HEK293 (cell line): ENCODE measurements at regions not wholly inside any gene's neighbourhood (a gene's known extent, or its start where the extent isn't known, plus 50 kb on each side); places are given as distances from the start of the nearest gene placed in this dataset.

Experiments
- CTCF ChIA-PET: fragments of 350-600 bp; formaldehyde crosslinking; extraction: SDS; loops from one replicate; lab custom pipeline; 2021; ENCODE audit warnings: antibody characterized with exemption; lab: Yijun Ruan, JAX
- POLR2A ChIA-PET: fragments of 300-600 bp; formaldehyde crosslinking; extraction: SDS; loops from one replicate; lab custom pipeline; 2020; ENCODE audit warnings: antibody characterized with exemption, inconsistent platforms; lab: Yijun Ruan, JAX
- H3K27ac ChIP-seq: fragments of 200-500 bp; sonication (Bioruptor generic); 2 replicates; pipeline ENCODE4 v1.5.1; 2014; ENCODE audit warnings: low read depth, low read length, control low read depth, inconsistent platforms; ENCODE audit errors: extremely low read depth
- H3K36me3 ChIP-seq, 2 experiments: fragments of 200-500 bp in 1 of 2; sonication (Bioruptor generic) in 1 of 2; 1 replicate in 1 of 2; 2 replicates in 1 of 2; pipeline ENCODE4 v1.5.1; 2014 to 2017; ENCODE audit warnings: inconsistent platforms in 2 of 2, low read length in 2 of 2; ENCODE audit not compliant: control insufficient read depth in 2 of 2, insufficient read depth in 1 of 2
- H3K4me1 ChIP-seq: fragments of 200-500 bp; sonication (Bioruptor generic); 2 replicates; pipeline ENCODE4 v1.5.1; 2014; ENCODE audit warnings: mild to moderate bottlenecking, low read length, inconsistent platforms; ENCODE audit not compliant: control insufficient read depth, insufficient read depth
- H3K4me3 ChIP-seq: 2 replicates; pipeline ENCODE4 v1.5.1; 2011; ENCODE audit warnings: low read depth, mild to moderate bottlenecking, control low read depth, low read length, moderate library complexity
- H3K9me3 ChIP-seq: fragments of 200-500 bp; sonication (Bioruptor generic); 2 replicates; pipeline ENCODE4 v1.5.1; 2014; ENCODE audit warnings: low read depth, low read length, inconsistent platforms; ENCODE audit not compliant: control insufficient read depth, insufficient read depth
- EGR2 ChIP-seq: fragments of 450-650 bp; formaldehyde crosslinking; IDR thresholded peaks from 2 replicates; pipeline ENCODE4 v1.5.1; 2016; ENCODE audit warnings: low read depth, missing biosample characterization, missing genetic modification characterization
- HIC1 ChIP-seq: fragments of 450-650 bp; formaldehyde crosslinking; IDR thresholded peaks from 2 replicates; pipeline ENCODE4 v1.5.1; 2016; ENCODE audit warnings: missing biosample characterization, missing genetic modification characterization
- HOXC10 ChIP-seq: sonication (generic); formaldehyde crosslinking; IDR thresholded peaks from 2 replicates; pipeline ENCODE4 v1.8.1; 2023; ENCODE audit warnings: mild to moderate bottlenecking, missing genetic modification reagents
- MZF1 ChIP-seq: fragments of 450-650 bp; formaldehyde crosslinking; IDR thresholded peaks from 2 replicates; pipeline ENCODE4 v1.5.1; 2017; ENCODE audit warnings: missing biosample characterization, missing genetic modification characterization, borderline replicate concordance
- PRDM2 ChIP-seq: fragments of 450-650 bp; formaldehyde crosslinking; IDR thresholded peaks from 2 replicates; pipeline ENCODE4 v1.5.1; 2016; ENCODE audit warnings: missing biosample characterization, missing genetic modification characterization, borderline replicate concordance
- REST ChIP-seq: fragments of 450-650 bp; formaldehyde crosslinking; IDR thresholded peaks from 2 replicates; pipeline ENCODE4 v1.5.1; 2016; ENCODE audit warnings: missing biosample characterization, missing genetic modification characterization
- SCRT2 ChIP-seq: fragments of 450-650 bp; formaldehyde crosslinking; IDR thresholded peaks from 2 replicates; pipeline ENCODE4 v1.5.1; 2016; ENCODE audit warnings: missing biosample characterization, missing genetic modification characterization
- TRIM28 ChIP-seq: IDR thresholded peaks from 2 replicates; pipeline ENCODE4 v1.6.1; 2011; ENCODE audit warnings: low read length, control low read depth, borderline replicate concordance
- ZEB2 ChIP-seq: fragments of 450-650 bp; formaldehyde crosslinking; IDR thresholded peaks from 2 replicates; pipeline ENCODE4 v1.5.1; 2016; ENCODE audit warnings: missing biosample characterization, missing genetic modification characterization
- ZNF10 ChIP-seq: fragments of 450-650 bp; formaldehyde crosslinking; IDR thresholded peaks from 2 replicates; pipeline ENCODE4 v1.5.1; 2017; ENCODE audit warnings: missing biosample characterization, missing genetic modification characterization
- ZNF112 ChIP-seq: fragments of 450-650 bp; formaldehyde crosslinking; IDR thresholded peaks from 2 replicates; pipeline ENCODE4 v1.5.0; 2017; ENCODE audit warnings: missing biosample characterization, missing genetic modification characterization
- ZNF274 ChIP-seq, 2 experiments: fragments of 200-500 bp in 1 of 2; fragments of 450-650 bp in 1 of 2; sonication (Bioruptor generic) in 1 of 2; formaldehyde crosslinking in 1 of 2; IDR thresholded peaks; 2 replicates each; pipeline versions ENCODE4 v1.5.1 to v1.6.1; 2014 to 2016; ENCODE audit warnings: borderline replicate concordance in 1 of 2, inconsistent platforms in 1 of 2, low read length in 1 of 2, missing biosample characterization in 1 of 2, missing genetic modification characterization in 1 of 2
- ZNF302 ChIP-seq: fragments of 450-650 bp; formaldehyde crosslinking; IDR thresholded peaks from 2 replicates; pipeline ENCODE4 v1.5.1; 2016; ENCODE audit warnings: missing biosample characterization, missing genetic modification characterization, low read depth
- ZNF311 ChIP-seq: fragments of 450-650 bp; formaldehyde crosslinking; IDR thresholded peaks from 2 replicates; pipeline ENCODE4 v1.5.1; 2017; ENCODE audit warnings: missing biosample characterization, missing genetic modification characterization, borderline replicate concordance
- ZNF394 ChIP-seq: fragments of 450-650 bp; formaldehyde crosslinking; IDR thresholded peaks from 2 replicates; pipeline ENCODE4 v1.5.1; 2016; ENCODE audit warnings: missing biosample characterization, missing genetic modification characterization, mild to moderate bottlenecking, moderate library complexity, borderline replicate concordance
- ZNF514 ChIP-seq: fragments of 450-650 bp; formaldehyde crosslinking; IDR thresholded peaks from 2 replicates; pipeline ENCODE4 v1.5.1; 2016; ENCODE audit warnings: missing biosample characterization, missing genetic modification characterization
- ZNF660 ChIP-seq: fragments of 450-650 bp; IDR thresholded peaks from 2 replicates; pipeline ENCODE4 v1.5.1; 2018; ENCODE audit warnings: missing biosample characterization, mild to moderate bottlenecking, missing genetic modification characterization
- ZNF843 ChIP-seq: fragments of 450-650 bp; formaldehyde crosslinking; IDR thresholded peaks from 2 replicates; pipeline ENCODE4 v1.5.1; 2016; ENCODE audit warnings: missing biosample characterization, missing genetic modification characterization
- ZSCAN16 ChIP-seq: fragments of 450-650 bp; formaldehyde crosslinking; IDR thresholded peaks from 2 replicates; pipeline ENCODE4 v1.5.1; 2016; ENCODE audit warnings: missing biosample characterization, missing genetic modification characterization

GRCh38 chrX:27918799-27919198 is 62.5 kb downstream of the DCAF8L1 start (continued):
- TF ChIP-seq HIC1 (no peak), ZNF274 (IDR thresholded peaks at IDR 0.05; ENCODE audit: low read length) (no peak), ZNF274 (tag by site-specific recombination; IDR thresholded peaks at IDR 0.05; ENCODE audit: borderline replicate concordance) (no peak), MZF1 (tag by site-specific recombination) (no peak), ZNF10 (tag by site-specific recombination) (no peak)
- TF ChIP-seq, all 188 proteins: peak for 0

- CTCF ChIA-PET = no interaction called here
- H3K27ac ChIP-seq = no peak overlapping the region
- TF ChIP-seq ZNF843 (no peak), ZNF394 (tag by site-specific recombination) (no peak), ZNF302 (tag by site-specific recombination) (no peak), ZSCAN16 (tag by site-specific recombination) (no peak), EGR2 (tag by site-specific recombination) (no peak), ZNF112 (no peak), ZEB2 (tag by site-specific recombination) (no peak), ZNF311 (no peak), REST (no peak), SCRT2 (no peak), PRDM2 (tag by site-specific recombination) (no peak), ZNF514 (no peak), ZNF660 (tag by site-specific recombination) (no peak), HOXC10 (CRISPR knock-in tag) (no peak), TRIM28 (no peak)
- H3K9me3 ChIP-seq = no peaks in the 10 kb centered on the region
- POLR2A ChIA-PET = no interaction called here
- H3K36me3 ChIP-seq = no peaks in the 10 kb centered on the region
- no peaks in the 10 kb centered on the region for H3K4me1 ChIP-seq
- no peak overlapping the region for H3K4me3 ChIP-seq
Measured at GRCh38 chrX:27917713-27918500, 63.3 kb downstream of the DCAF8L1 start.
